ENCODE measurements at regions not wholly inside any gene's neighbourhood (a gene's known extent, or its start where the extent isn't known, plus 50 kb on each side); places are given as distances from the start of the nearest gene placed in this dataset.

GRCh38 chr13:48783181-48783630 lies 129.5 kb downstream of the CYSLTR2 start:
- peaks cover 6% of the 10 kb centered on the region for H3K4me1 Mint-ChIP-seq (ENCODE audit: unreplicated experiment)
- H3K9me3 Mint-ChIP-seq: peaks cover 12% of the 10 kb centered on the region
- no peak for TF ChIP-seq CTCF (conservative IDR thresholded peaks at IDR 0.05)
- H3K36me3 Mint-ChIP-seq: no peaks in the 10 kb centered on the region
- no peaks in the 10 kb centered on the region for H3K27me3 Mint-ChIP-seq
- no peak overlapping the region for H3K4me3 Mint-ChIP-seq
- H3K27ac Mint-ChIP-seq: no peak overlapping the region
- DNase-seq (ENCODE audit: extremely low spot score, unreplicated experiment): no peak

GRCh38 chr13:48783695-48784230 lies 130.0 kb downstream of the CYSLTR2 start:
- no peaks in the 10 kb centered on the region for H3K36me3 Mint-ChIP-seq

GRCh38 chr13:48784916-48785548 lies 131.3 kb downstream of the CYSLTR2 start:
- H3K36me3 Mint-ChIP-seq: no peaks in the 10 kb centered on the region
- H3K4me1 Mint-ChIP-seq (ENCODE audit: unreplicated experiment): peaks cover 6% of the 10 kb centered on the region
- DNase-seq (ENCODE audit: extremely low spot score, unreplicated experiment): no peak
- no peaks in the 10 kb centered on the region for H3K27me3 Mint-ChIP-seq
- TF ChIP-seq CTCF (conservative IDR thresholded peaks at IDR 0.05): no peak
- peaks cover 7% of the 10 kb centered on the region for H3K9me3 Mint-ChIP-seq
- no peak overlapping the region for H3K4me3 Mint-ChIP-seq
- no peak overlapping the region for H3K27ac Mint-ChIP-seq

More at GRCh38 chr13:48783695-48784230, 130.0 kb downstream of the CYSLTR2 start:
- TF ChIP-seq CTCF (conservative IDR thresholded peaks at IDR 0.05): no peak
- no peak overlapping the region for H3K4me3 Mint-ChIP-seq
- peaks cover 6% of the 10 kb centered on the region for H3K4me1 Mint-ChIP-seq (ENCODE audit: unreplicated experiment)
- H3K27ac Mint-ChIP-seq: no peak overlapping the region
- H3K9me3 Mint-ChIP-seq: peaks cover 12% of the 10 kb centered on the region
- H3K27me3 Mint-ChIP-seq: no peaks in the 10 kb centered on the region
- no peak for DNase-seq (ENCODE audit: extremely low spot score, unreplicated experiment)

- no peak overlapping the region for H3K27ac Mint-ChIP-seq
- DNase-seq (ENCODE audit: extremely low spot score, unreplicated experiment): no peak
- H3K36me3 Mint-ChIP-seq: no peaks in the 10 kb centered on the region
- H3K9me3 Mint-ChIP-seq: peaks cover 3% of the 10 kb centered on the region
- peaks cover 6% of the 10 kb centered on the region for H3K4me1 Mint-ChIP-seq (ENCODE audit: unreplicated experiment)
- TF ChIP-seq CTCF (conservative IDR thresholded peaks at IDR 0.05): no peak
- no peak overlapping the region for H3K4me3 Mint-ChIP-seq
- no peaks in the 10 kb centered on the region for H3K27me3 Mint-ChIP-seq
Observed at GRCh38 chr13:48790199-48790598, 136.5 kb downstream of the CYSLTR2 start.

GRCh38 chr13:48790966-48791365 lies 137.2 kb downstream of the CYSLTR2 start:
- Mint-ChIP-seq H3K27ac (no peak overlapping the region), H3K9me3 (peaks cover 3% of the 10 kb centered on the region), H3K27me3 (no peaks in the 10 kb centered on the region), H3K36me3 (no peaks in the 10 kb centered on the region), H3K4me1 (ENCODE audit: unreplicated experiment) (peaks cover 3% of the 10 kb centered on the region), H3K4me3 (no peak overlapping the region)
- DNase-seq (ENCODE audit: extremely low spot score, unreplicated experiment): no peak
- TF ChIP-seq CTCF (conservative IDR thresholded peaks at IDR 0.05): no peak
